B cell (primary cell): ENCODE measurements at regions not wholly inside any gene's neighbourhood (a gene's known extent, or its start where the extent isn't known, plus 50 kb on each side); places are given as distances from the start of the nearest gene placed in this dataset.

Source experiments
- ATAC-seq: fragments of 200-7000 bp; cut with Tn5 transposase; one replicate; pipeline ENCODE4 v1.10.0; 2021; ENCODE audit warnings: low read depth, mild to moderate bottlenecking, moderate number of reproducible peaks, moderate library complexity
- CTCF ChIA-PET: fragments of 350-600 bp; sonication (Branson Sonifier 250); formaldehyde crosslinking; loops from one replicate; lab custom pipeline; 2021; ENCODE audit warnings: antibody characterized with exemption, inconsistent platforms; lab: Charles Lee
- POLR2A ChIA-PET: fragments of 350-600 bp; sonication (Branson Sonifier 250); formaldehyde crosslinking; loops from one replicate; lab custom pipeline; 2021; ENCODE audit warnings: antibody characterized with exemption; lab: Charles Lee
- DNase-seq: peaks from one replicate; pipeline ENCODE4 v3.0.0; 2013
- H2AFZ ChIP-seq: 2 replicates; pipeline ENCODE4 v1.6.1; 2012; ENCODE audit warnings: mild to moderate bottlenecking, low read depth, low read length; ENCODE audit not compliant: insufficient read depth, poor library complexity, severe bottlenecking
- H3K27ac ChIP-seq, 2 donors: 1 replicate in 1 of 2; 2 replicates in 1 of 2; pipeline ENCODE4 v1.5.1; 2012 to 2013; ENCODE audit warnings: low read length in 2 of 2, mild to moderate bottlenecking in 2 of 2, moderate library complexity in 1 of 2
- H3K27me3 ChIP-seq, 4 experiments: fragments of 200-600 bp in 1 of 4; sonication (generic) in 1 of 4; replicated peaks in 1 of 4; 1 replicate in 2 of 4; 2 replicates in 2 of 4; pipeline versions ENCODE4 v1.6.1 to v1.7.0; 2013 to 2016; ENCODE audit warnings: low read length in 3 of 4, mild to moderate bottlenecking in 2 of 4, mixed read lengths in 1 of 4, moderate library complexity in 1 of 4; ENCODE audit not compliant: insufficient read depth in 4 of 4, control insufficient read depth in 3 of 4; ENCODE audit errors: control extremely low read depth in 1 of 4
- H3K36me3 ChIP-seq, 2 experiments: replicated peaks in 1 of 2; 1 replicate in 1 of 2; 2 replicates in 1 of 2; pipeline versions ENCODE4 v1.6.1 to v1.7.1; 2013; ENCODE audit warnings: low read length in 1 of 2; ENCODE audit not compliant: insufficient read depth in 2 of 2, control insufficient read depth in 1 of 2; ENCODE audit errors: control extremely low read depth in 1 of 2, extremely low read depth in 1 of 2
- H3K4me1 ChIP-seq, 2 donors: fragments of 200-600 bp in 1 of 2; sonication (generic) in 1 of 2; 1 replicate in 1 of 2; 2 replicates in 1 of 2; pipeline versions ENCODE4 v1.5.1 to v1.6.1; 2013 to 2017; ENCODE audit warnings: low read length in 2 of 2; ENCODE audit not compliant: control insufficient read depth in 2 of 2, insufficient read depth in 2 of 2
- H3K4me2 ChIP-seq: replicated peaks from 2 replicates; pipeline ENCODE3; 2012; ENCODE audit warnings: mild to moderate bottlenecking, low read depth, low read length; ENCODE audit not compliant: poor library complexity, severe bottlenecking
- H3K4me3 ChIP-seq, 5 experiments: fragments of 200-600 bp in 1 of 5; sonication (generic) in 1 of 5; 1 replicate in 3 of 5; 2 replicates in 2 of 5; pipeline versions ENCODE4 v1.5.1 to v1.7.0; 2011 to 2016; ENCODE audit warnings: low read length in 4 of 5, mild to moderate bottlenecking in 4 of 5, low read depth in 2 of 5, control low read depth in 1 of 5, moderate library complexity in 1 of 5; ENCODE audit not compliant: insufficient read depth in 1 of 5; ENCODE audit errors: control extremely low read depth in 1 of 5, extremely low read depth in 1 of 5
- H3K79me2 ChIP-seq: fragments of 200-600 bp; sonication (generic); one replicate; pipeline ENCODE4 v1.6.0; 2016; ENCODE audit warnings: low read length; ENCODE audit not compliant: control insufficient read depth, insufficient read depth
- H3K9ac ChIP-seq: fragments of 200-600 bp; sonication (generic); 2 replicates; pipeline ENCODE4 v1.6.1; 2017; ENCODE audit warnings: mild to moderate bottlenecking, low read length, moderate library complexity
- H3K9me3 ChIP-seq, 3 donors: one replicate each; pipeline versions ENCODE4 v1.6.1 to v1.7.1; 2013; ENCODE audit warnings: low read length in 2 of 3; ENCODE audit not compliant: control insufficient read depth in 2 of 3, insufficient read depth in 1 of 3; ENCODE audit errors: control extremely low read depth in 1 of 3
- H4K20me1 ChIP-seq: 2 replicates; pipeline ENCODE4 v1.6.0; 2012; ENCODE audit warnings: mild to moderate bottlenecking, low read length; ENCODE audit not compliant: insufficient read depth, control insufficient read depth, poor library complexity, severe bottlenecking
- H3K27ac Mint-ChIP-seq: one replicate; pipeline ENCODE4 v1.8.0; 2021; ENCODE audit warnings: mixed read lengths
- H3K27me3 Mint-ChIP-seq: one replicate; pipeline ENCODE4 v1.8.0; 2021; ENCODE audit warnings: mixed read lengths
- H3K4me1 Mint-ChIP-seq: one replicate; pipeline ENCODE4 v1.8.0; 2021; ENCODE audit warnings: mixed read lengths
- H3K4me3 Mint-ChIP-seq: one replicate; pipeline ENCODE4 v1.8.0; 2021; ENCODE audit warnings: mixed read lengths
- H3K9me3 Mint-ChIP-seq: one replicate; pipeline ENCODE4 v1.8.0; 2022; ENCODE audit warnings: mixed read lengths; ENCODE audit not compliant: insufficient read depth
- EZH2 ChIP-seq: IDR thresholded peaks from 2 replicates; pipeline ENCODE4 v1.6.1; 2012; ENCODE audit warnings: borderline replicate concordance, low read depth, mild to moderate bottlenecking, moderate library complexity, low read length; ENCODE audit not compliant: insufficient read depth, poor library complexity, severe bottlenecking
- WGBS: methylation state at CpG from one replicate; pipeline ENCODE4 v1.1.5; 2013; ENCODE audit warnings: missing lambda C conversion rate; ENCODE audit not compliant: insufficient coverage; 5-methylcytosine and 5-hydroxymethylcytosine counted together
- intact Hi-C: fragments of 100-400 bp; cut with micrococcal nuclease; formaldehyde crosslinking; loops from one replicate; pipeline ENCODE4 v1.10.0; 2022
- TF ChIP-seq, protein P1 (sequence below): fragments of 200-600 bp; IDR thresholded peaks from one replicate; pipeline ENCODE4 v1.8.0; 2022; ENCODE audit warnings: antibody characterized with exemption, mild to moderate bottlenecking

DNA sequence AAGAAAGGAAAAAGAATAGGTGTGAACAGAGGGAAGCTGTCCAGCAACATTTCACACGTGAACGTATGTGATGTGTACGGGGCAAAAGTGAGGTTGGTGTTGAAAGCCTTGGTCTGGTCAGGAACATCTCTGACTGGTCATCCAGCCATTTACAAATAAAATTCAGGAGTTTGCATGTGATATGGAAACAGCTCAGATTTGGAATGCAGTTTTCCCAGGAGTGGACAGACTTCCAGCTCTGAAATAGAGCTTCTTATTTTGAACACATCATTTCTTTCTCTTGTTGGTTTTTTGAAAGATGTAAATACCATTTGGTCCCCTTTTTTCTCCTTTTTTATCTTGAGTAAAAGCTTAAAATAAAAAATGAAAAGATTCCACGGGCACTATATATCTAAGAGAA is 566.2 kb upstream of the ZFHX3 start:
- H3K4me2 ChIP-seq: no peak overlapping the region
- Mint-ChIP-seq H3K27ac (no peak overlapping the region), H3K4me3 (no peak overlapping the region), H3K27me3 (peaks cover 11% of the 10 kb centered on the region), H3K9me3 (no peaks in the 10 kb centered on the region), H3K4me1 (no peaks in the 10 kb centered on the region)
- no CpG with 5 or more reads among the region's 4 CpGs for WGBS
- CTCF ChIA-PET: no interaction called here
- POLR2A ChIA-PET: no interaction called here
- no peak overlapping the region for H3K9ac ChIP-seq
- no peaks in the 10 kb centered on the region for H3K9me3 ChIP-seq
- no peak for DNase-seq
- no peak overlapping the region for H2AFZ ChIP-seq
- no peaks in the 10 kb centered on the region for H3K27me3 ChIP-seq
- H3K4me1 ChIP-seq: no peaks in the 10 kb centered on the region
- no peaks in the 10 kb centered on the region for H3K79me2 ChIP-seq
- H3K27ac ChIP-seq: no peak overlapping the region
- ATAC-seq: no peak
- H3K36me3 ChIP-seq: no peaks in the 10 kb centered on the region
- H3K4me3 ChIP-seq: no peak overlapping the region
- intact Hi-C loops: no loop called here
- no peaks in the 10 kb centered on the region for H4K20me1 ChIP-seq
- TF ChIP-seq, protein P1, sequence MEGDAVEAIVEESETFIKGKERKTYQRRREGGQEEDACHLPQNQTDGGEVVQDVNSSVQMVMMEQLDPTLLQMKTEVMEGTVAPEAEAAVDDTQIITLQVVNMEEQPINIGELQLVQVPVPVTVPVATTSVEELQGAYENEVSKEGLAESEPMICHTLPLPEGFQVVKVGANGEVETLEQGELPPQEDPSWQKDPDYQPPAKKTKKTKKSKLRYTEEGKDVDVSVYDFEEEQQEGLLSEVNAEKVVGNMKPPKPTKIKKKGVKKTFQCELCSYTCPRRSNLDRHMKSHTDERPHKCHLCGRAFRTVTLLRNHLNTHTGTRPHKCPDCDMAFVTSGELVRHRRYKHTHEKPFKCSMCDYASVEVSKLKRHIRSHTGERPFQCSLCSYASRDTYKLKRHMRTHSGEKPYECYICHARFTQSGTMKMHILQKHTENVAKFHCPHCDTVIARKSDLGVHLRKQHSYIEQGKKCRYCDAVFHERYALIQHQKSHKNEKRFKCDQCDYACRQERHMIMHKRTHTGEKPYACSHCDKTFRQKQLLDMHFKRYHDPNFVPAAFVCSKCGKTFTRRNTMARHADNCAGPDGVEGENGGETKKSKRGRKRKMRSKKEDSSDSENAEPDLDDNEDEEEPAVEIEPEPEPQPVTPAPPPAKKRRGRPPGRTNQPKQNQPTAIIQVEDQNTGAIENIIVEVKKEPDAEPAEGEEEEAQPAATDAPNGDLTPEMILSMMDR: no peak
- TF ChIP-seq EZH2: no peak

GRCh38 chr16:73610605-73611156 is 562.8 kb upstream of the ZFHX3 start:
- ChIA-PET CTCF (no interaction called here), POLR2A (no interaction called here)
- Mint-ChIP-seq H3K27ac (no peak overlapping the region), H3K4me3 (no peak overlapping the region), H3K27me3 (peaks cover 13% of the 10 kb centered on the region), H3K9me3 (no peaks in the 10 kb centered on the region), H3K4me1 (no peaks in the 10 kb centered on the region)
- H3K9ac ChIP-seq: no peak overlapping the region
- no peak overlapping the region for H2AFZ ChIP-seq
- TF ChIP-seq, protein P1: no peak
- no peak for TF ChIP-seq EZH2
- no peaks in the 10 kb centered on the region for H3K36me3 ChIP-seq
- ATAC-seq (no peak), DNase-seq (no peak)
- no peak overlapping the region for H3K27ac ChIP-seq
- H3K79me2 ChIP-seq: no peaks in the 10 kb centered on the region
- 43% methylated on average over 4 of the region's 5 CpGs for WGBS
- no peaks in the 10 kb centered on the region for H3K4me1 ChIP-seq
- no peak overlapping the region for H3K4me3 ChIP-seq
- intact Hi-C loops: no loop called here
- H3K9me3 ChIP-seq: no peaks in the 10 kb centered on the region
- no peak overlapping the region for H3K4me2 ChIP-seq
- H3K27me3 ChIP-seq: no peaks in the 10 kb centered on the region
- no peaks in the 10 kb centered on the region for H4K20me1 ChIP-seq
